Mesenchymal stem cell (in vitro differentiated cells and primary cell): ENCODE measurements at regions not wholly inside any gene's neighbourhood (a gene's known extent, or its start where the extent isn't known, plus 50 kb on each side); places are given as distances from the start of the nearest gene placed in this dataset.
"Not testable (repeated sequence)": the region's sequence is repeated elsewhere in the genome, so short reads cannot be mapped to it uniquely, and the experiment has no call there.

ENCODE experiments used
- DNase-seq: peaks from one replicate; pipeline ENCODE4 v3.0.0-alpha.2; 2013
- H2AFZ ChIP-seq: one replicate; pipeline ENCODE4 v1.6.1; 2013; ENCODE audit warnings: low read depth, mild to moderate bottlenecking, control low read depth, inconsistent platforms, low read length, moderate library complexity
- H2AK5ac ChIP-seq: 2 replicates; pipeline ENCODE4 v1.6.1; 2013; ENCODE audit warnings: low read length, moderate library complexity, mild to moderate bottlenecking, inconsistent platforms; ENCODE audit not compliant: severe bottlenecking
- H2BK120ac ChIP-seq: one replicate; pipeline ENCODE4 v1.6.1; 2013; ENCODE audit warnings: low read depth, mild to moderate bottlenecking, inconsistent platforms, low read length, moderate library complexity
- H2BK12ac ChIP-seq, 2 experiments: one replicate each; pipeline ENCODE4 v1.6.1; 2013; ENCODE audit warnings: inconsistent platforms in 2 of 2, low read length in 2 of 2, mild to moderate bottlenecking in 2 of 2, moderate library complexity in 2 of 2, control low read depth in 1 of 2
- H2BK15ac ChIP-seq: one replicate; pipeline ENCODE4 v1.6.1; 2013; ENCODE audit warnings: mild to moderate bottlenecking, low read depth, inconsistent platforms; ENCODE audit not compliant: poor library complexity, severe bottlenecking
- H2BK5ac ChIP-seq: 2 replicates; pipeline ENCODE4 v1.6.1; 2013; ENCODE audit warnings: low read depth, mild to moderate bottlenecking, low read length, control low read depth, inconsistent platforms; ENCODE audit not compliant: poor library complexity, severe bottlenecking
- H3K14ac ChIP-seq, 2 experiments: one replicate each; pipeline ENCODE4 v1.6.1; 2013; ENCODE audit warnings: inconsistent platforms in 2 of 2, low read length in 2 of 2, control low read depth in 1 of 2, mild to moderate bottlenecking in 1 of 2, moderate library complexity in 1 of 2
- H3K18ac ChIP-seq, 2 experiments: one replicate each; pipeline ENCODE4 v1.6.1; 2013; ENCODE audit warnings: inconsistent platforms in 2 of 2, low read length in 2 of 2, control low read depth in 1 of 2, low read depth in 1 of 2, mild to moderate bottlenecking in 1 of 2
- H3K23ac ChIP-seq, 2 experiments: one replicate each; pipeline ENCODE4 v1.6.1; 2013; ENCODE audit warnings: inconsistent platforms in 2 of 2, low read length in 2 of 2, mild to moderate bottlenecking in 2 of 2, moderate library complexity in 2 of 2, control low read depth in 1 of 2
- H3K27ac ChIP-seq: 2 replicates; pipeline ENCODE4 v1.5.1; 2013; ENCODE audit warnings: mild to moderate bottlenecking, moderate library complexity, low read length, control low read depth, inconsistent platforms; ENCODE audit not compliant: poor library complexity, severe bottlenecking
- H3K27me3 ChIP-seq, 2 experiments: 2 replicates each; pipeline versions ENCODE4 v1.6.1 to v1.7.0; 2013; ENCODE audit warnings: low read length in 2 of 2, mild to moderate bottlenecking in 2 of 2, moderate library complexity in 2 of 2, control low read depth in 1 of 2, inconsistent platforms in 1 of 2; ENCODE audit not compliant: control insufficient read depth in 1 of 2, insufficient read depth in 1 of 2
- H3K36me3 ChIP-seq, 2 experiments: 2 replicates each; pipeline versions ENCODE4 v1.6.1 to v1.7.0; 2013; ENCODE audit warnings: low read length in 2 of 2, control low read depth in 1 of 2, inconsistent platforms in 1 of 2, low read depth in 1 of 2, mild to moderate bottlenecking in 1 of 2; ENCODE audit not compliant: insufficient read depth in 2 of 2, control insufficient read depth in 1 of 2
- H3K4ac ChIP-seq, 2 experiments: one replicate each; pipeline ENCODE4 v1.6.1; 2013; ENCODE audit warnings: inconsistent platforms in 2 of 2, low read length in 2 of 2, mild to moderate bottlenecking in 2 of 2, moderate library complexity in 2 of 2, control low read depth in 1 of 2, low read depth in 1 of 2
- H3K4me1 ChIP-seq: 2 replicates; pipeline ENCODE4 v1.6.1; 2013; ENCODE audit warnings: low read depth, low read length, control low read depth; ENCODE audit not compliant: control insufficient read depth, insufficient read depth
- H3K4me2 ChIP-seq: 2 replicates; pipeline ENCODE4 v1.6.1; 2013; ENCODE audit warnings: low read length, mild to moderate bottlenecking, inconsistent platforms; ENCODE audit not compliant: poor library complexity, severe bottlenecking
- H3K4me3 ChIP-seq, 2 experiments: 2 replicates each; pipeline versions ENCODE4 v1.5.1 to v1.7.0; 2013; ENCODE audit warnings: low read length in 2 of 2, mild to moderate bottlenecking in 2 of 2, control low read depth in 1 of 2, low read depth in 1 of 2; ENCODE audit not compliant: insufficient read depth in 1 of 2
- H3K79me1 ChIP-seq: replicated peaks from 2 replicates; pipeline ENCODE4 v1.6.1; 2013; ENCODE audit warnings: mild to moderate bottlenecking, control low read depth, low read length, inconsistent platforms; ENCODE audit not compliant: poor library complexity, severe bottlenecking
- H3K9ac ChIP-seq: 2 replicates; pipeline ENCODE4 v1.7.0; 2013; ENCODE audit warnings: mild to moderate bottlenecking, low read length, moderate library complexity
- H3K9me3 ChIP-seq: 2 replicates; pipeline ENCODE4 v1.7.0; 2013; ENCODE audit warnings: mild to moderate bottlenecking, low read length; ENCODE audit not compliant: control insufficient read depth
- H4K8ac ChIP-seq: one replicate; pipeline ENCODE4 v1.6.1; 2013; ENCODE audit warnings: inconsistent platforms, mild to moderate bottlenecking, low read length, moderate library complexity
- H4K91ac ChIP-seq: one replicate; pipeline ENCODE4 v1.6.1; 2013; ENCODE audit warnings: mild to moderate bottlenecking, low read length, inconsistent platforms
- WGBS: methylation state at CpG from one replicate; pipeline ENCODE4 v1.1.7; 2013; ENCODE audit warnings: mixed read lengths; 5-methylcytosine and 5-hydroxymethylcytosine counted together

DNA sequence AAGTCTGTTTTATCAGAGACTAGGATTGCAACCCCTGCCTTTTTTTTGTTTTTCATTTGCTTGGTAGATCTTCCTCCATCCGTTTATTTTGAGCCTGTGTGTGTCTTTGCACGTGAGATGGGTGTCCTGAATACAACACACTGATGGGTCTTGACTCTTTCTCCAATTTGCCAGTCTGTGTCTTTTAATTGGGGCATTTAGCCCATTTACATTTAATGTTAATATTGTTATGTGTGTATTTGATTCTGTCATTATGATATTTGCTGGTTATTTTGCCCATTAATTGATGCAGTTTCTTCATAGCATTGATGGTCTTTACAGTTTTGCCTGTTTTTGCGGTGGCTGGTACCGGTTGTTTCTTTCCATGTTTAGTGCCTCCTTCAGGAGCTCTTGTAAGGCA, 116.0 kb upstream of the PALM2AKAP2 start:
- H3K4me3 ChIP-seq, H3K14ac ChIP-seq, H3K23ac ChIP-seq, H3K9ac ChIP-seq, H2AFZ ChIP-seq, H3K18ac ChIP-seq, H3K27ac ChIP-seq, H2AK5ac ChIP-seq, H2BK15ac ChIP-seq, H3K9me3 ChIP-seq, H3K79me1 ChIP-seq, H3K36me3 ChIP-seq, H3K4me2 ChIP-seq, H4K91ac ChIP-seq, H3K27me3 ChIP-seq, H4K8ac ChIP-seq, H3K4ac ChIP-seq, H3K4me1 ChIP-seq, H2BK5ac ChIP-seq, H2BK120ac ChIP-seq, DNase-seq, H2BK12ac ChIP-seq: not testable (repeated sequence)
- WGBS = 82% methylated on average over 4 of the region's 4 CpGs

GRCh38 chr9:109665736-109666135, 114.3 kb upstream of the PALM2AKAP2 start:
- H2AFZ ChIP-seq, H3K18ac ChIP-seq, H2BK120ac ChIP-seq, H4K8ac ChIP-seq, DNase-seq, H4K91ac ChIP-seq, H3K79me1 ChIP-seq, H3K9me3 ChIP-seq, H3K4me2 ChIP-seq, H3K27ac ChIP-seq, H3K4me3 ChIP-seq, H2BK15ac ChIP-seq, H3K36me3 ChIP-seq, H2BK12ac ChIP-seq, H3K27me3 ChIP-seq, H3K14ac ChIP-seq, H2BK5ac ChIP-seq, H3K4me1 ChIP-seq, H3K9ac ChIP-seq, H3K4ac ChIP-seq, H2AK5ac ChIP-seq, H3K23ac ChIP-seq: not testable (repeated sequence)
- 75% methylated on average over 7 of the region's 7 CpGs for WGBS

DNA sequence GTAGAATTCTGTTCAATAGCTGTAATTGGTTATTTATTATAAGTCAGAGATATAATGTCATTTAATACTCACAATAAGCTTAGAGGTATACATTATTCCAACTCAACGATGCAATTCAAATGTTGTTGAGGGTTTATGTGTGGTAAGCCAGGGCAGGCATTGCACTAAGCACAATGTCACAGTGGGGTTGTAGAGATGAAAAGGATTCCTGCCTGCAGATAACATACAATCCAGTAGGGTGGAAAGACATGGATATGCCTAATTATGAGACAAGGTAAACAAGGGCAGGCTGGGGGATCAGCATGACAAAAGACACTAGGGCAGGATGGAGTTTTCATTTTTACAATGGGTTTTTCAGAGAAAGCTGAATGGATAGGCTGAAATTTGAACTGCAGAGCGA, 98.7 kb upstream of the PALM2AKAP2 start:
- no peaks in the 10 kb centered on the region for H3K9me3 ChIP-seq
- no peak overlapping the region for H2BK5ac ChIP-seq
- H3K23ac ChIP-seq = no peak overlapping the region
- no peak overlapping the region for H2AK5ac ChIP-seq
- 71% methylated on average over 1 of the region's 2 CpGs for WGBS
- H2BK15ac ChIP-seq = no peak overlapping the region
- no peak overlapping the region for H3K4me2 ChIP-seq
- no peak overlapping the region for H2BK120ac ChIP-seq
- no peak overlapping the region for H3K14ac ChIP-seq
- H2BK12ac ChIP-seq = no peak overlapping the region
- no peaks in the 10 kb centered on the region for H3K79me1 ChIP-seq
- H2AFZ ChIP-seq = no peak overlapping the region
- no peak overlapping the region for H3K27ac ChIP-seq
- H3K4me3 ChIP-seq = no peak overlapping the region
- H4K8ac ChIP-seq = no peak overlapping the region
- H3K27me3 ChIP-seq = peaks cover 15% of the 10 kb centered on the region in 2 experiments
- no peak overlapping the region for H3K9ac ChIP-seq
- H3K4me1 ChIP-seq = no peaks in the 10 kb centered on the region
- H3K36me3 ChIP-seq = no peaks in the 10 kb centered on the region
- H3K18ac ChIP-seq = no peak overlapping the region
- no peak overlapping the region for H4K91ac ChIP-seq
- H3K4ac ChIP-seq = no peak overlapping the region
- no peak for DNase-seq

- H3K4me3 ChIP-seq = no peak overlapping the region
- H2AFZ ChIP-seq = no peak overlapping the region
- H3K4ac ChIP-seq = no peak overlapping the region
- WGBS = 86% methylated on average over 1 of the region's 1 CpG
- H2BK5ac ChIP-seq = no peak overlapping the region
- H3K4me1 ChIP-seq = no peaks in the 10 kb centered on the region
- no peaks in the 10 kb centered on the region for H3K36me3 ChIP-seq
- no peak for DNase-seq
- H3K27ac ChIP-seq = no peak overlapping the region
- H2AK5ac ChIP-seq = no peak overlapping the region
- no peak overlapping the region for H4K91ac ChIP-seq
- H3K9ac ChIP-seq = no peak overlapping the region
- peaks cover 11 to 15% of the 10 kb centered on the region in 2 experiments for H3K27me3 ChIP-seq
- H3K18ac ChIP-seq = no peak overlapping the region
- no peak overlapping the region for H2BK120ac ChIP-seq
- H3K23ac ChIP-seq = no peak overlapping the region
- H3K79me1 ChIP-seq = no peaks in the 10 kb centered on the region
- no peak overlapping the region for H2BK12ac ChIP-seq
- no peaks in the 10 kb centered on the region for H3K9me3 ChIP-seq
- H2BK15ac ChIP-seq = no peak overlapping the region
- H3K4me2 ChIP-seq = no peak overlapping the region
- H4K8ac ChIP-seq = no peak overlapping the region
- no peak overlapping the region for H3K14ac ChIP-seq
Measured at GRCh38 chr9:109682227-109682626, 97.8 kb upstream of the PALM2AKAP2 start.
